Choroid plexus epithelial cell (primary cell): ENCODE measurements at regions not wholly inside any gene's neighbourhood (a gene's known extent, or its start where the extent isn't known, plus 50 kb on each side); places are given as distances from the start of the nearest gene placed in this dataset.
"Not testable (repeated sequence)": the region's sequence is repeated elsewhere in the genome, so short reads cannot be mapped to it uniquely, and the experiment has no call there.

ENCODE experiments used
- DNase-seq: peaks from one replicate; pipeline ENCODE4 v3.0.0-alpha.2; 2010; ENCODE audit warnings: low read depth
- H3K4me3 ChIP-seq: 2 replicates; pipeline ENCODE4 v1.5.1; 2011; ENCODE audit warnings: low read depth, mild to moderate bottlenecking, control low read depth, low read length, moderate library complexity
- CTCF ChIP-seq: conservative IDR thresholded peaks from 2 replicates; pipeline ENCODE4 v1.5.1; 2011; ENCODE audit warnings: low read depth, mild to moderate bottlenecking, control low read depth, inconsistent platforms, low read length, moderate library complexity

DNA sequence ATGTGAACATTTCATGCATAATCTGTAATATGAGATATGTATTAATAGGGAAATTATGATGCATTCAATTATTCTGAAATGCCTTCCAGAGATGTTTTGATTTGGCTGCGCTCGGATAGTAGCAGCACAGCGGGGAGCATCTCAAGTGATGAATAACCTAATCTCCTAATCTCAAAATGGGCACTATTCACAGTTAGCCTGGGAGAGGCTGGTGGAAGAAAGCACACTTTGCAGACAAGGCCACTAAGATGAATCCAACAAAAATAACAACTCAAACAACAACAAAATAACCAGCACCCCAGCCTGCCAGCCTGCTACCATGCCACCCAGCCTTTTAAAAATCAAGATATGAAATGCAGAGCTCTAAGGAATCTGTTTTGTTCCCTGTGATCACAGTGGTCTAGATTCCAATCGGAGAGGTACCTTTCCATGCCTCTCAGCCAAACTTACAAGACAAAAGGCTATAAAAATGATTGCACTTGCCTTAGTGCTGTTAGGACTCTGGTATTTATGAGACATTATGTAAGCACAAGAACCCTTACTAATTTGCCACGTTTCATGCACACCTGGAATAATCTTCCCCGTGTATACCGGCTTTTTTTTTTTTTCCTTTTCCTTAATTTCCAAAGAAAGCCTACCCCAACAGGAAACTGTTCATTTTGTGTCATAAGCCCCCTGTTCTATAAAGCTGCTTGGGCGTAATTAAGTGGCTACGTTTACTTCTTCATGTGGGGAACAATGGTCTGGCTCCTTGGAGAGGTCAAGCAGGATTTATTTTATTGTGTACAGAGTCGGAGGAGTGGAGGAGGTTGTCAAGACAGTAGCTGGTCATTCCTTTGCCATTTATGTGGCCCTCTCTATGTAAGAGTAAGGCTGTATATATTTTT, 526.9 kb upstream of the FANCL start:
- DNase-seq = no peak
- no peak overlapping the region for H3K4me3 ChIP-seq
- no peak for TF ChIP-seq CTCF

DNA sequence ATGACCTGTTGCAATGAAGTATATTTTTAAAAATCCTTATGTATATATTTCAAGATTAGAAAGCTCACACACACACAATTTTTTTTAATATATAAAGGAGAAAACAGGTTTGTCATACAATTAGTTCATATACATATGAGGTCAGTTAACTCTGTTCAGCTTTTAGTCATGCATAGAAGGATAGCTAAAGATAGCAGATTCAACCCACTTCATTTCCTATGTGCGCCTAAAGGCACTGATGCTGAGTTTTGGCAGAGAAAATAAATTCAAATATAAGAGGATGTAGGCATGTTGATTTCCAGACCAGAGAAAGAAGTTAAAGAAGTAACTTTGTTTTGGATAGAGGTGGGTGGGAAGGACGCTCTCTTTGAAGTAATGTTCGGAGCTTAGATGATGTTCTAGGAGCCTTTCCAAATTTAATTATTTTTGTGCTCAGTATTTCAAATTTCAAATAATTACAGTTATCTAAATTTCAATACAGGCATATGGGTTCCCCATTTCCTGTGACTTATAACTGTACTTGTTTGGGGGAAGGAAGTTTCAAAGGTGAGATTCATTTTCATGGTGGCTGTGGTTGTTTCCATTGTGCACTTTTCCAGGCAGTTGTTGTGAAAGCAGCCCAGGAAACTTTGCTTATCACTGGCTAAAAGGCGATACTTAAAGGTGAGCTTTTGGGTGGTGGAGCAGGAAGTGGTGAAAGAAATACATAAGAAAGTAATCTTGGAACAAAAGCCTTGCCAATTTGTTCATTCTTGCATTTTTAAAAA, 523.4 kb upstream of the FANCL start:
- H3K4me3 ChIP-seq = no peak overlapping the region
- no peak for TF ChIP-seq CTCF
- no peak for DNase-seq

GRCh38 chr2:58762176-58762781, 521.2 kb upstream of the FANCL start:
- peak; percentile 75 for TF ChIP-seq CTCF
- peak; percentile 79 for DNase-seq
- H3K4me3 ChIP-seq = no peak overlapping the region

DNA sequence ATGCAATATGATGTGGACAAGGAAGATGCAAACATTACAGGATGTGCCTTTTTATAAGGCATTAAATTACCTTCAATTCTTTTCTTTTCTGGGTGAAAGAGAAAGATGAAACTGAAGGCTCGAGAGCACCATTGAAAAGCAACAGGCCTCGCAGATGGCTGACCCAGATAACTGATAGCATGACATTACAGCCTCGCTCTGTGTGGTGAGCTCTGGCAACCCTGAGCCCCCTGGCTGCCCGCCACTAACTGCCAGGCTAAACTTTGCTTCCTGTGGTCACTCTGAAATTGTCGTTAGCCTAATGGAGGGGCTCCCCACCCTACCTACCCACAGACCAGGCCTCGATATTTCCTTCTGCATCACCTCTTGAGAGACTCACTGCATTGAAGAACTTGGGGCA, 516.8 kb upstream of the FANCL start:
- no peak for TF ChIP-seq CTCF
- DNase-seq = no peak
- no peak overlapping the region for H3K4me3 ChIP-seq

- no peak for TF ChIP-seq CTCF
- no peak overlapping the region for H3K4me3 ChIP-seq
- DNase-seq = no peak
Measured at GRCh38 chr2:58756336-58756735, 515.2 kb upstream of the FANCL start.

DNA sequence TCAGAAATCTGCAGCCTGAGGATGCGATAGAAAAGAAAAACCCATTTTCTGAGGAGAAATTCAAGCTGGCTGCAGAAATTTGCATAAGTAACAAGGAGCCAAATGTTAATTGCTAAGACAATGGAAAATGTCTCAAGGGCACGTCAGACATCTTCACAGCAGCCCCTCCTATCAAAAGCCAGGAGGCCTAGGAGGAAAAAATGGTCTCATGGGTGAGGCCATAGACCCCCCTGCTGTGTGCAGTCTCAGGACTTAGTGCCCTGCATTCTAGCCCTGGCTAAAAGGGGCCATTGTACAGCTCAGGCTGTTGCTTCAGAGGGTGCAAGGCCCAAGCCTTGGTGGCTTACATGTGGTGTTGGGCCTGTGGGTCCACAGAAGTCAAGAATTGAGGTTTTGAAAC, 511.4 kb upstream of the FANCL start:
- H3K4me3 ChIP-seq, DNase-seq: not testable (repeated sequence)

GRCh38 chr2:58751676-58752075, 510.6 kb upstream of the FANCL start:
- not testable (repeated sequence) for H3K4me3 ChIP-seq, DNase-seq
